GM10248 (cell line): ENCODE measurements at regions not wholly inside any gene's neighbourhood (a gene's known extent, or its start where the extent isn't known, plus 50 kb on each side); places are given as distances from the start of the nearest gene placed in this dataset.

Experiments used
- CTCF ChIA-PET: fragments of 300-600 bp; sonication (Branson Sonifier 250); formaldehyde crosslinking; extraction: SDS; loops from one replicate; lab custom pipeline; 2021; ENCODE audit warnings: antibody characterized with exemption; lab: Yijun Ruan, JAX
- POLR2A ChIA-PET: fragments of 350-650 bp; sonication (Branson Sonifier 250); formaldehyde crosslinking; extraction: SDS; loops from one replicate; lab custom pipeline; 2020; ENCODE audit warnings: antibody characterized with exemption; lab: Yijun Ruan, JAX
- DNase-seq: peaks from one replicate; pipeline ENCODE4 v3.0.0; 2012; ENCODE audit errors: extremely low spot score
- CTCF ChIP-seq: IDR thresholded peaks from 2 replicates; pipeline ENCODE4 v1.5.1; 2012; ENCODE audit warnings: mild to moderate bottlenecking, low read depth; ENCODE audit errors: extremely low read depth, missing control alignments, control extremely low read depth

- ChIA-PET POLR2A (no interaction called here), CTCF (no interaction called here)
- DNase-seq = no peak
- no peak for TF ChIP-seq CTCF
These were observed 288.8 kb upstream of the ADAMTSL1 start for GRCh38 chr9:18185196-18185595.

GRCh38 chr9:18188971-18189370 lies 285.0 kb upstream of the ADAMTSL1 start:
- no peak for TF ChIP-seq CTCF
- ChIA-PET POLR2A (no interaction called here), CTCF (interaction anchor here (1.1 to 2.1 kb wide), 2 partner anchors 21 to 378 kb away, joined by 3 to 8 read pairs; no protein-coding TSS in a partner anchor)
- no peak for DNase-seq

- TF ChIP-seq CTCF = no peak
- no peak for DNase-seq
- ChIA-PET POLR2A (no interaction called here), CTCF (interaction anchor here (1.0 to 2.1 kb wide), 4 partner anchors 9 to 379 kb away, joined by 3 to 8 read pairs (median 4); no protein-coding TSS in a partner anchor)
These were observed 283.9 kb upstream of the ADAMTSL1 start for GRCh38 chr9:18189871-18190670.

GRCh38 chr9:18190671-18191374 lies 283.1 kb upstream of the ADAMTSL1 start:
- no peak for DNase-seq
- POLR2A ChIA-PET = no interaction called here
- CTCF ChIA-PET = interaction anchor here (1.0 to 1.8 kb wide), 3 partner anchors 9 to 25 kb away, joined by 3 to 5 read pairs (median 4); no protein-coding TSS in a partner anchor
- no peak for TF ChIP-seq CTCF

- no peak for DNase-seq
- CTCF ChIA-PET = no interaction called here
- POLR2A ChIA-PET = no interaction called here
- no peak for TF ChIP-seq CTCF
These were observed 279.6 kb upstream of the ADAMTSL1 start for GRCh38 chr9:18194316-18194715.

GRCh38 chr9:18195223-18195622 lies 278.7 kb upstream of the ADAMTSL1 start:
- POLR2A ChIA-PET = no interaction called here
- CTCF ChIA-PET = interaction anchor here (0.9 kb wide), 1 partner anchor 18 kb away, joined by 3 read pairs; no protein-coding TSS in a partner anchor
- TF ChIP-seq CTCF = no peak
- no peak for DNase-seq
